SK-N-SH treated with all-trans-retinoic acid at 6 μM for 48 hours (cell line): ENCODE measurements at regions not wholly inside any gene's neighbourhood (a gene's known extent, or its start where the extent isn't known, plus 50 kb on each side); places are given as distances from the start of the nearest gene placed in this dataset.
"Not testable (repeated sequence)": the region's sequence is repeated elsewhere in the genome, so short reads cannot be mapped to it uniquely, and the experiment has no call there.

Experiments used
- ARNTL ChIP-seq: fragments of 450-650 bp; formaldehyde crosslinking; IDR thresholded peaks from 2 replicates; pipeline ENCODE4 v1.5.0; 2020; ENCODE audit warnings: low read depth, mild to moderate bottlenecking, moderate library complexity, borderline replicate concordance
- OSR1 ChIP-seq: fragments of 250-450 bp; sonication (Bioruptor Pico); IDR thresholded peaks from 2 replicates; pipeline ENCODE4 v1.8.0; 2022; ENCODE audit warnings: moderate library complexity, mild to moderate bottlenecking, inconsistent platforms
- POU6F1 ChIP-seq: fragments of 250-450 bp; sonication (Bioruptor Pico); IDR thresholded peaks from 2 replicates; pipeline ENCODE4 v1.8.0; 2021; ENCODE audit warnings: low read depth, mild to moderate bottlenecking, moderate library complexity, borderline replicate concordance
- RARB ChIP-seq: fragments of 250-450 bp; sonication (Bioruptor Pico); IDR thresholded peaks from 2 replicates; pipeline ENCODE4 v1.8.0; 2021; ENCODE audit warnings: mild to moderate bottlenecking, moderate library complexity
- SNAI2 ChIP-seq: fragments of 250-450 bp; sonication (Bioruptor Pico); IDR thresholded peaks from 2 replicates; pipeline ENCODE4 v1.5.0; 2020; ENCODE audit warnings: mild to moderate bottlenecking, moderate library complexity
- TCF4 ChIP-seq: fragments of 250-450 bp; sonication (Bioruptor Pico); IDR thresholded peaks from 2 replicates; pipeline ENCODE4 v1.8.0; 2021; ENCODE audit warnings: mild to moderate bottlenecking, moderate library complexity, borderline replicate concordance
- ZC3H10 ChIP-seq: fragments of 250-450 bp; sonication (Bioruptor Pico); IDR thresholded peaks from 2 replicates; pipeline ENCODE4 v1.5.1; 2021; ENCODE audit warnings: mild to moderate bottlenecking, moderate library complexity
- ZFP3 ChIP-seq: fragments of 250-450 bp; sonication (Bioruptor Pico); IDR thresholded peaks from 2 replicates; pipeline ENCODE4 v1.5.0; 2020; ENCODE audit warnings: mild to moderate bottlenecking, moderate library complexity
- ZFP30 ChIP-seq: fragments of 450-650 bp; formaldehyde crosslinking; IDR thresholded peaks from 2 replicates; pipeline ENCODE4 v1.5.0; 2022; ENCODE audit warnings: mild to moderate bottlenecking, moderate library complexity
- ZNF565 ChIP-seq: fragments of 450-650 bp; formaldehyde crosslinking; conservative IDR thresholded peaks from 2 replicates; pipeline ENCODE4 v1.5.0; 2020; ENCODE audit warnings: low read depth, mild to moderate bottlenecking, moderate library complexity
- TF ChIP-seq, protein P1 (sequence below): fragments of 250-450 bp; sonication (Bioruptor Pico); IDR thresholded peaks from 2 replicates; pipeline ENCODE4 v1.5.1; 2021; ENCODE audit warnings: mild to moderate bottlenecking, moderate library complexity
- TF ChIP-seq, protein P2 (sequence below): fragments of 250-450 bp; sonication (Bioruptor Pico); IDR thresholded peaks from 2 replicates; pipeline ENCODE4 v1.5.1; 2020; ENCODE audit warnings: low read depth, mild to moderate bottlenecking, moderate library complexity

DNA sequence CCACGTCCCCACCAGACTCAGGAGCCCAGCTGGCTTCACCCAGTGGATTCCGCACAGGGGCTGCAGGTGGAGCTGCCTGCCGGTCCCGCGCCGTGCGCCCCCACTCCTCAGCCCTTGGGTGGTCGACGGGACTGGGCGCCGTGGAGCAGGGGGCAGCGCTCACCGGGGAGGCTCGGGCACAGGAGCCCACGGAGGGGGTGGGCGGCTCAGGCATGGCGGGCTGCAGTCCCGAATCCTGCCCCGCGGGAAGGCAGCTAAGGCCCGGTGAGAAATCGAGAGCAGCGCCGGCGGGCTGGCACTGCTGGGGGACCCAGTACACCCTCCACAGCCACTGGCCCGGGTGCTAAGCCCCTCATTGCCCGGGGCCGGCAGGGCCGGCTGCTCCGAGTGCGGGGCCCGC lies 855.0 kb upstream of the SLC35B3 start:
- TF ChIP-seq TCF4 (CRISPR knock-in tag); ZFP30 (CRISPR knock-in tag); ZNF565; SNAI2 (CRISPR knock-in tag); ZFP3 (CRISPR knock-in tag); POU6F1 (CRISPR knock-in tag); ARNTL (CRISPR knock-in tag); RARB; OSR1 (CRISPR knock-in tag); ZC3H10 (CRISPR knock-in tag): not testable (repeated sequence)
- TF ChIP-seq, protein P1, sequence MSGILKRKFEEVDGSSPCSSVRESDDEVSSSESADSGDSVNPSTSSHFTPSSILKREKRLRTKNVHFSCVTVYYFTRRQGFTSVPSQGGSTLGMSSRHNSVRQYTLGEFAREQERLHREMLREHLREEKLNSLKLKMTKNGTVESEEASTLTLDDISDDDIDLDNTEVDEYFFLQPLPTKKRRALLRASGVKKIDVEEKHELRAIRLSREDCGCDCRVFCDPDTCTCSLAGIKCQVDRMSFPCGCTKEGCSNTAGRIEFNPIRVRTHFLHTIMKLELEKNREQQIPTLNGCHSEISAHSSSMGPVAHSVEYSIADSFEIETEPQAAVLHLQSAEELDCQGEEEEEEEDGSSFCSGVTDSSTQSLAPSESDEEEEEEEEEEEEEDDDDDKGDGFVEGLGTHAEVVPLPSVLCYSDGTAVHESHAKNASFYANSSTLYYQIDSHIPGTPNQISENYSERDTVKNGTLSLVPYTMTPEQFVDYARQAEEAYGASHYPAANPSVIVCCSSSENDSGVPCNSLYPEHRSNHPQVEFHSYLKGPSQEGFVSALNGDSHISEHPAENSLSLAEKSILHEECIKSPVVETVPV, result not testable (repeated sequence)
- TF ChIP-seq, protein P2, sequence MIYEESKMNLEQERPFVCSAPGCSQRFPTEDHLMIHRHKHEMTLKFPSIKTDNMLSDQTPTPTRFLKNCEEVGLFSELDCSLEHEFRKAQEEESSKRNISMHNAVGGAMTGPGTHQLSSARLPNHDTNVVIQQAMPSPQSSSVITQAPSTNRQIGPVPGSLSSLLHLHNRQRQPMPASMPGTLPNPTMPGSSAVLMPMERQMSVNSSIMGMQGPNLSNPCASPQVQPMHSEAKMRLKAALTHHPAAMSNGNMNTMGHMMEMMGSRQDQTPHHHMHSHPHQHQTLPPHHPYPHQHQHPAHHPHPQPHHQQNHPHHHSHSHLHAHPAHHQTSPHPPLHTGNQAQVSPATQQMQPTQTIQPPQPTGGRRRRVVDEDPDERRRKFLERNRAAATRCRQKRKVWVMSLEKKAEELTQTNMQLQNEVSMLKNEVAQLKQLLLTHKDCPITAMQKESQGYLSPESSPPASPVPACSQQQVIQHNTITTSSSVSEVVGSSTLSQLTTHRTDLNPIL (CRISPR knock-in tag), result not testable (repeated sequence)
